PC-3 (cell line): ENCODE measurements at regions not wholly inside any gene's neighbourhood (a gene's known extent, or its start where the extent isn't known, plus 50 kb on each side); places are given as distances from the start of the nearest gene placed in this dataset.

Source experiments
- EZH2 ChIP-seq: fragments of 300-600 bp; sonication (generic); IDR thresholded peaks from one replicate; pipeline ENCODE4 v1.6.1; 2017; ENCODE audit warnings: antibody characterized with exemption, mild to moderate bottlenecking, low read length; ENCODE audit not compliant: unreplicated experiment
- TF ChIP-seq, protein P1 (sequence below): fragments of 300-600 bp; sonication (generic); conservative IDR thresholded peaks from 2 replicates; pipeline ENCODE4 v1.5.1; 2017; ENCODE audit warnings: antibody characterized with exemption, low read depth, mild to moderate bottlenecking, low read length

DNA sequence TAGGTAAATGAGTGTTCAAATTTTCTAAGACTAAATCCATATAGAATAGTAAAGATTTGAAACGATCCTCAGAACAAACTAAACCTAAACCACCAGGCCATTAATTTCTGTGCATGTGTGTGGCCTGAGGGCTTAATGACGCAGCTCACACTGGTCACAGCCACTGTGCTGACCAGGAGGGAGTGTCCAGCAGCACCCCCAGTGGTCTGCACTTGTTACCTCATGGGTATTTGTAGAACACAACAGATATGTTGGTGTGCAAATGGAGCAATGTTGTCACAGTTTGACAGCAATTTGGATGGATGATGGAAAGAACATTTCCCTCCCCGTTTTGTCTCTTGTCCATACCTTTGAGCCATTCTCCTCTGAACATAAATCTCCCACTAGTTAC lies 122.4 kb upstream of the EXOC2 start:
- TF ChIP-seq, protein P1, sequence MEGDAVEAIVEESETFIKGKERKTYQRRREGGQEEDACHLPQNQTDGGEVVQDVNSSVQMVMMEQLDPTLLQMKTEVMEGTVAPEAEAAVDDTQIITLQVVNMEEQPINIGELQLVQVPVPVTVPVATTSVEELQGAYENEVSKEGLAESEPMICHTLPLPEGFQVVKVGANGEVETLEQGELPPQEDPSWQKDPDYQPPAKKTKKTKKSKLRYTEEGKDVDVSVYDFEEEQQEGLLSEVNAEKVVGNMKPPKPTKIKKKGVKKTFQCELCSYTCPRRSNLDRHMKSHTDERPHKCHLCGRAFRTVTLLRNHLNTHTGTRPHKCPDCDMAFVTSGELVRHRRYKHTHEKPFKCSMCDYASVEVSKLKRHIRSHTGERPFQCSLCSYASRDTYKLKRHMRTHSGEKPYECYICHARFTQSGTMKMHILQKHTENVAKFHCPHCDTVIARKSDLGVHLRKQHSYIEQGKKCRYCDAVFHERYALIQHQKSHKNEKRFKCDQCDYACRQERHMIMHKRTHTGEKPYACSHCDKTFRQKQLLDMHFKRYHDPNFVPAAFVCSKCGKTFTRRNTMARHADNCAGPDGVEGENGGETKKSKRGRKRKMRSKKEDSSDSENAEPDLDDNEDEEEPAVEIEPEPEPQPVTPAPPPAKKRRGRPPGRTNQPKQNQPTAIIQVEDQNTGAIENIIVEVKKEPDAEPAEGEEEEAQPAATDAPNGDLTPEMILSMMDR, result peak; percentile 37
- TF ChIP-seq EZH2, result no peak
